Uterus (tissue), 2 donors: ENCODE measurements at regions not wholly inside any gene's neighbourhood (a gene's known extent, or its start where the extent isn't known, plus 50 kb on each side); places are given as distances from the start of the nearest gene placed in this dataset.

Source experiments
- CTCF ChIP-seq, 4 experiments: fragments of 200-600 bp in 2 of 4; fragments of 450-650 bp in 2 of 4; sonication (generic) in 2 of 4; IDR thresholded peaks; one replicate each; pipeline ENCODE4 v1.5.1; 2016 to 2019; ENCODE audit warnings: antibody characterized with exemption in 4 of 4, mild to moderate bottlenecking in 2 of 4, moderate library complexity in 1 of 4
- POLR2A ChIP-seq, 2 donors: fragments of 450-650 bp; IDR thresholded peaks; one replicate each; pipeline ENCODE4 v1.6.1; 2016; ENCODE audit warnings: antibody characterized with exemption in 2 of 2, mild to moderate bottlenecking in 1 of 2, moderate library complexity in 1 of 2

GRCh38 chr18:44171301-44171700, 509.4 kb upstream of the SETBP1 start:
- TF ChIP-seq CTCF (IDR thresholded peaks at IDR 0.05) (no peak), POLR2A (IDR thresholded peaks at IDR 0.05) (no peak)
